ENCODE measurements at regions not wholly inside any gene's neighbourhood (a gene's known extent, or its start where the extent isn't known, plus 50 kb on each side); places are given as distances from the start of the nearest gene placed in this dataset.
"Not testable (repeated sequence)": the region's sequence is repeated elsewhere in the genome, so short reads cannot be mapped to it uniquely, and the experiment has no call there.

GRCh38 chr20:28562510-28562898, 2695.0 kb upstream of the DEFB115 start:
- intact Hi-C loops (cut with DNase I, micrococcal nuclease) = no loop called here
- peaks cover 29% of the 10 kb centered on the region for H3K9me3 ChIP-seq
- no peaks in the 10 kb centered on the region for H3K4me1 ChIP-seq (ENCODE audit: low read depth)
- DNase-seq (no peak), ATAC-seq (no peak)
- H3K4me3 ChIP-seq = no peak overlapping the region
- TF ChIP-seq, protein P1, sequence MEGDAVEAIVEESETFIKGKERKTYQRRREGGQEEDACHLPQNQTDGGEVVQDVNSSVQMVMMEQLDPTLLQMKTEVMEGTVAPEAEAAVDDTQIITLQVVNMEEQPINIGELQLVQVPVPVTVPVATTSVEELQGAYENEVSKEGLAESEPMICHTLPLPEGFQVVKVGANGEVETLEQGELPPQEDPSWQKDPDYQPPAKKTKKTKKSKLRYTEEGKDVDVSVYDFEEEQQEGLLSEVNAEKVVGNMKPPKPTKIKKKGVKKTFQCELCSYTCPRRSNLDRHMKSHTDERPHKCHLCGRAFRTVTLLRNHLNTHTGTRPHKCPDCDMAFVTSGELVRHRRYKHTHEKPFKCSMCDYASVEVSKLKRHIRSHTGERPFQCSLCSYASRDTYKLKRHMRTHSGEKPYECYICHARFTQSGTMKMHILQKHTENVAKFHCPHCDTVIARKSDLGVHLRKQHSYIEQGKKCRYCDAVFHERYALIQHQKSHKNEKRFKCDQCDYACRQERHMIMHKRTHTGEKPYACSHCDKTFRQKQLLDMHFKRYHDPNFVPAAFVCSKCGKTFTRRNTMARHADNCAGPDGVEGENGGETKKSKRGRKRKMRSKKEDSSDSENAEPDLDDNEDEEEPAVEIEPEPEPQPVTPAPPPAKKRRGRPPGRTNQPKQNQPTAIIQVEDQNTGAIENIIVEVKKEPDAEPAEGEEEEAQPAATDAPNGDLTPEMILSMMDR (IDR thresholded peaks at IDR 0.05) = no peak
- H3K36me3 ChIP-seq (ENCODE audit: low read depth) = no peaks in the 10 kb centered on the region

GRCh38 chr20:28562899-28563521, 2694.5 kb upstream of the DEFB115 start:
- H3K9me3 ChIP-seq = peaks cover 27% of the 10 kb centered on the region
- H3K36me3 ChIP-seq (ENCODE audit: low read depth); ATAC-seq; H3K4me1 ChIP-seq (ENCODE audit: low read depth); H3K4me3 ChIP-seq; intact Hi-C loops (cut with DNase I, micrococcal nuclease); DNase-seq: not testable (repeated sequence)

GRCh38 chr20:28564024-28564423, 2693.4 kb upstream of the DEFB115 start:
- H3K4me3 ChIP-seq; H3K4me1 ChIP-seq (ENCODE audit: low read depth); H3K36me3 ChIP-seq (ENCODE audit: low read depth); ATAC-seq; intact Hi-C loops (cut with DNase I, micrococcal nuclease): not testable (repeated sequence)
- peak in 1 of 3 donors; percentile 36 for DNase-seq
- H3K9me3 ChIP-seq = peaks cover 27% of the 10 kb centered on the region

DNA sequence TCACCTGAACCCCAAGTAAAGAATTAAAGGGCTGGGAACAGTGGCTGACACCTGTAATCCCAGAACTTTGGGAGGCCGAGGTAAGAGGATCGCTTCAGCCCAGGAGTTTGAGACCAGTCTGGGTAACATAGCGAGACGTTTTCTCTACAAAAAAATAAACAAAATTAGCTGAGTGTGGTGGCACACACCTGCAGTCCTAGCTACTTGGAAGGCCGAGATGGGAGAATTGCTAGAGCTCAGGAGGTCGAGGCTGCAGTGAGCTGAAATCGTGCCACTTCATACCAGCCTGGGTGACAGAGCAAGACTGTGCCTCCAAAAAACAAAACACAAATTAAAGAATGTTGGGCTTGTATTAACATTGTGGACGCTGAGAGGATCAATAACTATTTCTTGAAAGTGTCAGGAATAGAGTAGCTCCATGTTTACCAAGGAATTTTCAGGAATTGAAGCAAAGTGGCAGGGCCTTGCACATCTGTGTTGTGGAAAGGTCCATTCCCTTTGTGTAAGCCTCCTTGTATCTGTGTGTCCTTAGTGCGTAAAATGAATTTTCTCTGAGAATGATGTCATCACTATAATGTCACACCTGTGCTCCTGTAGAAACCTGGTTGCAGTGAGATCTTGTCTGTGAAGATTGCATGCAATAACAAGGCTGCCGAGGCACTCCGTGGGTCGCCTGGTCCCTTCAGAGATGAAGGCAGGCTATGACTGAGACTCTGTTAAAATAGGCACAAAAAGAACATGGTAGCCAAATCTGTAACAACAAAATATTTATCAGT, 2692.6 kb upstream of the DEFB115 start:
- H3K4me1 ChIP-seq (ENCODE audit: low read depth); H3K4me3 ChIP-seq; ATAC-seq; intact Hi-C loops (cut with DNase I, micrococcal nuclease); DNase-seq; H3K36me3 ChIP-seq (ENCODE audit: low read depth): not testable (repeated sequence)
- peaks cover 25% of the 10 kb centered on the region for H3K9me3 ChIP-seq

GRCh38 chr20:28575991-28576390, 2681.5 kb upstream of the DEFB115 start:
- H3K36me3 ChIP-seq (ENCODE audit: low read depth); H3K4me1 ChIP-seq (ENCODE audit: low read depth); H3K4me3 ChIP-seq; ATAC-seq; intact Hi-C loops (cut with DNase I, micrococcal nuclease); DNase-seq: not testable (repeated sequence)
- peaks cover 20% of the 10 kb centered on the region for H3K9me3 ChIP-seq

GRCh38 chr20:28591680-28592079, 2665.8 kb upstream of the DEFB115 start:
- not testable (repeated sequence) for H3K9me3 ChIP-seq

DNA sequence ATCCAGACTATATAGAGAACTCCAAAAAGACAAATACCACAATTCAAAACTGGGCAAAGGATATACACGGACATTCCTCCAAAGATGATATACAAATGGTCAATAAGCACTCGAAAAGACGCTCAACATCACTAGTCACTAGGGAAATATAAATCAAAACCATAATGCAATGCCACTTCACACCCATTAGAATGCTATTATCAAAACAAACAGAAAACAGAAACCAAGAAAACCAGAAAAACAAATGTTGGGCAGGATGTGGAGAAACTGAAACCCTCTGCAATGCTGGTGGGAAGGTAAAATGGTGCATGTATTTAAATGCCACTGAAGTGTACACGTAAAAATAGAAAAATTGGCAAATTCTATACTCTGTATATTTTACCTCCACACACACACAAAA, 2664.1 kb upstream of the DEFB115 start:
- H3K36me3 ChIP-seq (ENCODE audit: low read depth); intact Hi-C loops (cut with DNase I, micrococcal nuclease); H3K9me3 ChIP-seq; DNase-seq; H3K4me3 ChIP-seq; H3K4me1 ChIP-seq (ENCODE audit: low read depth); ATAC-seq: not testable (repeated sequence)

More at GRCh38 chr20:28591680-28592079, 2665.8 kb upstream of the DEFB115 start:
- DNase-seq; H3K4me3 ChIP-seq; H3K36me3 ChIP-seq (ENCODE audit: low read depth); intact Hi-C loops (cut with DNase I, micrococcal nuclease); H3K4me1 ChIP-seq (ENCODE audit: low read depth); ATAC-seq: not testable (repeated sequence)

DNA sequence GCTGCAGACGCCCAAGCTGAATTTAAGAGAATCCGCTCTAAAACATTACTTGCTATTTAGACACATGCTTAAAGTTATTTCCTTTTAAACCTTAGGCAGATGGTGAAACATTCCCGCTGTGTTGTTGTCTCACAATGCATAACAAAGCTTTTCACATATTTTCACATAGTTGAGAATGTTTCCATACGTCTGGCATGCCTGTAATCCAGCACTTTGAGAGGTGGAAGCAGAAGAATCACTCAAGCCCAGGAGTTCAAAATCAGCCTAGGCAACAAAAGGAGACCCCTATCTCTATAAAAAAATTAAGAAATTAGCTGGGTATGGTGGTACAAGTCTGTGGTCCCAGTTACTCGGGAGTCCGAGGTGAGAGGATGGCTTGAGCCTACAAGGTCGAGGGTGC, 2663.0 kb upstream of the DEFB115 start:
- H3K9me3 ChIP-seq; H3K4me3 ChIP-seq; H3K4me1 ChIP-seq (ENCODE audit: low read depth); DNase-seq; ATAC-seq; H3K36me3 ChIP-seq (ENCODE audit: low read depth); intact Hi-C loops (cut with DNase I, micrococcal nuclease): not testable (repeated sequence)

DNA sequence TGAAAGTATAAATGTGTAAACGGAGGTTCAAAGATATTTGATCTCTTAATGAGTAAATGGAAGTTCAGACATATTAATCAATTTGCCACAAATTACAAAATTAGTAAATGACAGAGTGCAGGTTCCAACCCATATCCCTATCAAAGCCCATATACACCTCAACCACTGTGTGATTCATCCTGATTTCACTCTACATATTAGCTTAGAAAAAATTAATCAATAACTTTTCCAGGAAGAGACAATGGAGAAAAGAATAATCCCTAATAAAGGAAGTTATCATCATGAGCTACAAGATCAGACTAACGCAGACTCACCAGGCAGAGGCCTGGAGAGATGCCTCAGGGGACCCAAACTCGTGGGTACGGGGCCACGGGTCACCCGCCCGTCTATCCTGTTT, 2655.5 kb upstream of the DEFB115 start:
- ATAC-seq; intact Hi-C loops (cut with DNase I, micrococcal nuclease); H3K36me3 ChIP-seq (ENCODE audit: low read depth); H3K9me3 ChIP-seq; H3K4me1 ChIP-seq (ENCODE audit: low read depth); DNase-seq: not testable (repeated sequence)
- H3K4me3 ChIP-seq = peak overlapping the region; percentile 70
